C4-2B (cell line): ENCODE measurements at regions not wholly inside any gene's neighbourhood (a gene's known extent, or its start where the extent isn't known, plus 50 kb on each side); places are given as distances from the start of the nearest gene placed in this dataset.
A peak's percentile ranks its signal among the peaks of the same experiment; 100 is the strongest.

Experiments used
- H3K27ac ChIP-seq: fragments of 450-650 bp; 2 replicates; pipeline ENCODE4 v1.5.1; 2017
- CTCF ChIP-seq: fragments of 450-650 bp; conservative IDR thresholded peaks from 2 replicates; pipeline ENCODE4 v1.5.1; 2017; ENCODE audit warnings: mild to moderate bottlenecking
- ZFX ChIP-seq: fragments of 450-650 bp; IDR thresholded peaks from 2 replicates; pipeline ENCODE4 v1.6.1; 2017

- TF ChIP-seq CTCF (no peak), ZFX (no peak)
- H3K27ac ChIP-seq, result no peak overlapping the region
Observed at GRCh38 chr12:41802803-41803202, 341.9 kb downstream of the GXYLT1 start.

- TF ChIP-seq CTCF, result no peak
- TF ChIP-seq ZFX, result no peak
- no peak overlapping the region for H3K27ac ChIP-seq
Observed at GRCh38 chr12:41801261-41801660, 343.4 kb downstream of the GXYLT1 start.

- no peak overlapping the region for H3K27ac ChIP-seq
- no peak for TF ChIP-seq ZFX
- no peak for TF ChIP-seq CTCF
Observed at GRCh38 chr12:41799671-41800070, 345.0 kb downstream of the GXYLT1 start.

- H3K27ac ChIP-seq, result no peak overlapping the region
- no peak for TF ChIP-seq ZFX
- TF ChIP-seq CTCF, result peak; percentile 16; the same call in 1 of the 2 replicates
Observed at GRCh38 chr12:41795910-41796309, 348.8 kb downstream of the GXYLT1 start.

- no peak overlapping the region for H3K27ac ChIP-seq
- TF ChIP-seq CTCF, result no peak
- TF ChIP-seq ZFX, result no peak
Observed at GRCh38 chr12:41795051-41795600, 349.5 kb downstream of the GXYLT1 start.

GRCh38 chr12:41794336-41794735 is 350.3 kb downstream of the GXYLT1 start:
- no peak overlapping the region for H3K27ac ChIP-seq

GRCh38 chr12:41784957-41785356 is 359.7 kb downstream of the GXYLT1 start:
- H3K27ac ChIP-seq, result no peak overlapping the region
- no peak for TF ChIP-seq CTCF
- no peak for TF ChIP-seq ZFX

More at GRCh38 chr12:41794336-41794735, 350.3 kb downstream of the GXYLT1 start:
- TF ChIP-seq ZFX, result no peak
- no peak for TF ChIP-seq CTCF
